Choroid plexus epithelial cell (primary cell): ENCODE measurements at regions not wholly inside any gene's neighbourhood (a gene's known extent, or its start where the extent isn't known, plus 50 kb on each side); places are given as distances from the start of the nearest gene placed in this dataset.

ENCODE experiments used
- DNase-seq: peaks from one replicate; pipeline ENCODE4 v3.0.0-alpha.2; 2010; ENCODE audit warnings: low read depth
- H3K4me3 ChIP-seq: 2 replicates; pipeline ENCODE4 v1.5.1; 2011; ENCODE audit warnings: low read depth, mild to moderate bottlenecking, control low read depth, low read length, moderate library complexity
- CTCF ChIP-seq: conservative IDR thresholded peaks from 2 replicates; pipeline ENCODE4 v1.5.1; 2011; ENCODE audit warnings: low read depth, mild to moderate bottlenecking, control low read depth, inconsistent platforms, low read length, moderate library complexity

GRCh38 chr10:30233186-30233959 is 115.7 kb downstream of the MTPAP start:
- H3K4me3 ChIP-seq, result no peak overlapping the region
- no peak for DNase-seq
- no peak for TF ChIP-seq CTCF

DNA sequence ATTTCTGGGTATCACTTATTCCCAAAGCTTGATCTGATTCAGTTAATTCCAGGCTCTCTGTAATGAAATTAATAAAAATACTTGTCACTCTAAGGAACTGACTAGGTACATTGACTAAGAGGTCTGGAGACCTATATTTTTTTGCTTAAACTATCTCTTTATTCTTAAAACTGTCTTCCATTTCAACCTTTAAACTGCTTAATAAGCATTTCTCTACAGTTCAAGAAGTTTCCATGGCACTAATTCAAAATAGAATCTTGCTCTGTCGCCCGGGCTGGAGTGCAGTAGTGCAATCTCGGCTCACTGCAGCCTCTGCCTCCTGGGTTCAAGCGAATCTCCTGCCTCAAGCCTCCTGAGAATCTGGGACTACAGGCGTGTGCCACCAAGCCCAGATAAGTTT is 117.4 kb downstream of the MTPAP start:
- no peak overlapping the region for H3K4me3 ChIP-seq
- no peak for DNase-seq
- TF ChIP-seq CTCF, result no peak

- H3K4me3 ChIP-seq, result no peak overlapping the region
- TF ChIP-seq CTCF, result no peak
- no peak for DNase-seq
These were observed 117.9 kb downstream of the MTPAP start for GRCh38 chr10:30231071-30231652.

DNA sequence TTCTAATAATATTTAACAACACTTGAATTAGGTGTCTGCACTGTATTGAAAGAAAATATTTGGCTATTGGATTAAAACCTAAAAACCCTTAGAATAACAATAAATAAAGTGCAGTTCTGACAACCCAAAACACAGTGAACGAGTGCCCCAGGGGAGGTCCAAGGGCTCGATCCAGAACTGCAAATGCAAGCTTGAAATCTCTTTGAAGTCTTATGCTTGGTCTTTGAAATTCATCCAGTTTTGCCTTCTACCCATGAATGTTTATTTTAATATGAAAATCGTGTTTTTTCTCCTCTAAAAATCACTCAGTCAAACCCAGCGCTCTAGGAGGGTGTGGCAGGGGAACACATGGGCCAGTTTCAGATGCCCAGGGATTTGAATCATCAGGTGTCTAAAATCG is 119.5 kb downstream of the MTPAP start:
- DNase-seq, result no peak
- no peak for TF ChIP-seq CTCF
- no peak overlapping the region for H3K4me3 ChIP-seq

- no peak for TF ChIP-seq CTCF
- H3K4me3 ChIP-seq, result no peak overlapping the region
- no peak for DNase-seq
These were observed 120.6 kb downstream of the MTPAP start for GRCh38 chr10:30228417-30229036.

- H3K4me3 ChIP-seq, result no peak overlapping the region
- no peak for TF ChIP-seq CTCF
- DNase-seq, result no peak
These were observed 121.6 kb downstream of the MTPAP start for GRCh38 chr10:30227481-30227880.
